ENCODE measurements at regions not wholly inside any gene's neighbourhood (a gene's known extent, or its start where the extent isn't known, plus 50 kb on each side); places are given as distances from the start of the nearest gene placed in this dataset.

DNA sequence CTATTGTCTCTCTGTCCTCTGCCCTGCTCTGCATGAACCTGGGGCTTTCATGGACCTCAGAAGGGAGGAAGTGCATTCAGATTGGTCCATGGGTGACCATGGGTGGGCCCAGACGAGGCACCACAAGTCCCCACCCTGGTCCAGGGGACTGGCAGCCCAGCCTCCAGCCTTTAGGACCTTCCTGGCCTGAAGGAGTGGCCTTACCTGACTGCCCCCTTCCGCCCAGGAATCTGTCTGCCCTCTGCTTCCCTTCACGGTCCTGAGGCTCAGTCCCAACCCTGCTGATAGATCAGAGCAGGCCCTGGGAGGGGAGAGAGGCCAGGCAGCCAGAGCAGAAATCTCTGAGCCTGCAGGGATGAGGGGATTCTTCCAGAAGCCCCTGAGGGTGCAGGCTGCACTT is 455.4 kb downstream of the PCDH18 start:
- TF ChIP-seq REST (IDR thresholded peaks at IDR 0.05; ENCODE audit: insufficient replicate concordance, low read depth) (no peak), POLR2AphosphoS5 (IDR thresholded peaks at IDR 0.05; ENCODE audit: low read depth) (no peak), GABPA (IDR thresholded peaks at IDR 0.05; ENCODE audit: low read depth) (no peak), SPI1 (IDR thresholded peaks at IDR 0.05; ENCODE audit: borderline replicate concordance, low read depth) (no peak)
- TF ChIP-seq, protein P1, sequence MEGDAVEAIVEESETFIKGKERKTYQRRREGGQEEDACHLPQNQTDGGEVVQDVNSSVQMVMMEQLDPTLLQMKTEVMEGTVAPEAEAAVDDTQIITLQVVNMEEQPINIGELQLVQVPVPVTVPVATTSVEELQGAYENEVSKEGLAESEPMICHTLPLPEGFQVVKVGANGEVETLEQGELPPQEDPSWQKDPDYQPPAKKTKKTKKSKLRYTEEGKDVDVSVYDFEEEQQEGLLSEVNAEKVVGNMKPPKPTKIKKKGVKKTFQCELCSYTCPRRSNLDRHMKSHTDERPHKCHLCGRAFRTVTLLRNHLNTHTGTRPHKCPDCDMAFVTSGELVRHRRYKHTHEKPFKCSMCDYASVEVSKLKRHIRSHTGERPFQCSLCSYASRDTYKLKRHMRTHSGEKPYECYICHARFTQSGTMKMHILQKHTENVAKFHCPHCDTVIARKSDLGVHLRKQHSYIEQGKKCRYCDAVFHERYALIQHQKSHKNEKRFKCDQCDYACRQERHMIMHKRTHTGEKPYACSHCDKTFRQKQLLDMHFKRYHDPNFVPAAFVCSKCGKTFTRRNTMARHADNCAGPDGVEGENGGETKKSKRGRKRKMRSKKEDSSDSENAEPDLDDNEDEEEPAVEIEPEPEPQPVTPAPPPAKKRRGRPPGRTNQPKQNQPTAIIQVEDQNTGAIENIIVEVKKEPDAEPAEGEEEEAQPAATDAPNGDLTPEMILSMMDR (IDR thresholded peaks at IDR 0.05; ENCODE audit: insufficient read depth, low read length): no peak

Data from HL-60 (cell line).